K562 (cell line): ENCODE measurements at regions not wholly inside any gene's neighbourhood (a gene's known extent, or its start where the extent isn't known, plus 50 kb on each side); places are given as distances from the start of the nearest gene placed in this dataset.

Experiments used
- BHLHE40 ChIP-seq: IDR thresholded peaks from 2 replicates; pipeline ENCODE4 v1.6.1; 2011; ENCODE audit warnings: low read length, improper control_type of control experiment
- CHCHD3 ChIP-seq: fragments of 250-450 bp; sonication (Bioruptor Pico); IDR thresholded peaks from 2 replicates; pipeline ENCODE4 v2.1.2; 2022; ENCODE audit warnings: mild to moderate bottlenecking
- MBD2 ChIP-seq: sonication (generic); IDR thresholded peaks from 2 replicates; pipeline ENCODE4 v1.6.1; 2016; ENCODE audit warnings: low read depth, borderline replicate concordance
- POLR2A ChIP-seq: fragments of 450-650 bp; conservative IDR thresholded peaks from 2 replicates; pipeline ENCODE4 v1.6.1; 2016
- PRPF4 ChIP-seq: fragments of 200-400 bp; formaldehyde crosslinking; IDR thresholded peaks from one replicate; pipeline ENCODE4 v1.6.1; 2017; ENCODE audit warnings: low read length, low read depth, mild to moderate bottlenecking; ENCODE audit not compliant: insufficient read depth, poor library complexity, severe bottlenecking
- SRF ChIP-seq, 2 experiments: fragments of 250-450, 450-650 bp in 1 of 2; sonication (Bioruptor Pico) in 1 of 2; sonication (generic) in 1 of 2; formaldehyde crosslinking; IDR thresholded peaks; 2 replicates each; pipeline versions ENCODE4 v1.5.0 to v1.5.1; 2020 to 2022; ENCODE audit warnings: mild to moderate bottlenecking in 1 of 2, missing genetic modification reagents in 1 of 2
- SRSF7 ChIP-seq: fragments of 200-400 bp; formaldehyde crosslinking; optimal IDR thresholded peaks from 2 replicates; pipeline ENCODE3; 2017; ENCODE audit warnings: mild to moderate bottlenecking, low read depth, low read length
- XRCC3 ChIP-seq: fragments of 450-650 bp; IDR thresholded peaks from 2 replicates; pipeline ENCODE4 v1.6.1; 2017; ENCODE audit warnings: mild to moderate bottlenecking, moderate library complexity
- ZNF121 ChIP-seq: sonication (generic); formaldehyde crosslinking; conservative IDR thresholded peaks from 2 replicates; pipeline ENCODE4 v1.8.0; 2022; ENCODE audit warnings: missing genetic modification reagents
- ZNF263 ChIP-seq: sonication (generic); formaldehyde crosslinking; IDR thresholded peaks from 2 replicates; pipeline ENCODE4 v1.8.0; 2022; ENCODE audit warnings: mild to moderate bottlenecking, missing genetic modification reagents, borderline replicate concordance
- TF ChIP-seq, protein P1 (sequence below): fragments of 250-450 bp; sonication (Bioruptor Pico); IDR thresholded peaks from 2 replicates; pipeline ENCODE4 v1.6.1; 2021; ENCODE audit warnings: mild to moderate bottlenecking
- TF ChIP-seq, protein P2 (sequence below), 2 experiments: IDR thresholded peaks; 2 replicates each; pipeline ENCODE4 v1.6.1; 2012; ENCODE audit warnings: improper control_type of control experiment in 2 of 2, low read depth in 2 of 2, low read length in 2 of 2, borderline replicate concordance in 1 of 2
- TF ChIP-seq, protein P3 (sequence below): fragments of 200-800 bp; sonication (Bioruptor generic); IDR thresholded peaks from 2 replicates; pipeline ENCODE4 v1.6.1; 2016; ENCODE audit warnings: missing genetic modification characterization, missing compliant biosample characterization
- TF ChIP-seq, protein P4 (sequence below): fragments of 450-650 bp; IDR thresholded peaks from 2 replicates; pipeline ENCODE4 v1.6.1; 2016; ENCODE audit warnings: mild to moderate bottlenecking
- TF ChIP-seq, protein P5 (sequence below): fragments of 250-450 bp; sonication (Bioruptor Pico); IDR thresholded peaks from 2 replicates; pipeline ENCODE4 v1.5.0; 2021

DNA sequence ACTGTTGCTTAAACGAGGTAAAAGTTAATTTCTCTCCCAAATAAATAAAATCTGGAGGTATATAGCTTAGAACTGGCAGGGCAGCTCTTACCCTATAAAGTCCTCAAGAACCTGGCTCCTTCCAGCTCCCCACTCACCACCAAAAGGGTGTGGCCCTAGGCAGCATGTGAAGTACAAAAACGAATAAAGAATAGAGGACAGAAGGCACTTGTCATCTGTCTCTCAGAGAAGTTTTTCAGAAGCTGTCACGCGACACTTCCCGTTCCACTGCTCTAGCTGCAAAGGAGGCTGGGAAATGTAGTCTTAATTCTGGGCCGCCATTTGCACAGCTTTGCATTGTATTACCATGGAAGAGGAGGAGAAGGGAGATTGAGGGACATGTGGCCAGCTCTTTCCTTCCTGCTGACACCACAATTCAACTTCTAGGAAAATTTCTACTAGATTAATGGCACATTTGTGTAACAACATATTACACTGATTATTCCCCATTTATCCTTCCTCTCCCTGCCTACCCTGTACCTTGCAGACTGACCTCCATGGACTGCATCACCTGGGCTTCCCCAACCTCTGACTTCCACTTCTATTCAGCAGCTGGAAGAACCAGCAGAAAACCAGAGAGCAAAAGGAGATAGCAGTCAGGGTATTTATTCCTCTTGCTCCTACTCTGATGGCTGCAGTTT, 62.2 kb downstream of the CCDC71L start (continued):
- TF ChIP-seq, protein P1, sequence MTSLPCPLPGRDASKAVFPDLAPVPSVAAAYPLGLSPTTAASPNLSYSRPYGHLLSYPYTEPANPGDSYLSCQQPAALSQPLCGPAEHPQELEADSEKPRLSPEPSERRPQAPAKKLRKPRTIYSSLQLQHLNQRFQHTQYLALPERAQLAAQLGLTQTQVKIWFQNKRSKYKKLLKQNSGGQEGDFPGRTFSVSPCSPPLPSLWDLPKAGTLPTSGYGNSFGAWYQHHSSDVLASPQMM = no peak
- TF ChIP-seq POLR2A = no peak
- no peak for TF ChIP-seq PRPF4
- TF ChIP-seq ZNF263 (CRISPR knock-in tag) = no peak
- no peak for TF ChIP-seq XRCC3
- TF ChIP-seq, protein P2, sequence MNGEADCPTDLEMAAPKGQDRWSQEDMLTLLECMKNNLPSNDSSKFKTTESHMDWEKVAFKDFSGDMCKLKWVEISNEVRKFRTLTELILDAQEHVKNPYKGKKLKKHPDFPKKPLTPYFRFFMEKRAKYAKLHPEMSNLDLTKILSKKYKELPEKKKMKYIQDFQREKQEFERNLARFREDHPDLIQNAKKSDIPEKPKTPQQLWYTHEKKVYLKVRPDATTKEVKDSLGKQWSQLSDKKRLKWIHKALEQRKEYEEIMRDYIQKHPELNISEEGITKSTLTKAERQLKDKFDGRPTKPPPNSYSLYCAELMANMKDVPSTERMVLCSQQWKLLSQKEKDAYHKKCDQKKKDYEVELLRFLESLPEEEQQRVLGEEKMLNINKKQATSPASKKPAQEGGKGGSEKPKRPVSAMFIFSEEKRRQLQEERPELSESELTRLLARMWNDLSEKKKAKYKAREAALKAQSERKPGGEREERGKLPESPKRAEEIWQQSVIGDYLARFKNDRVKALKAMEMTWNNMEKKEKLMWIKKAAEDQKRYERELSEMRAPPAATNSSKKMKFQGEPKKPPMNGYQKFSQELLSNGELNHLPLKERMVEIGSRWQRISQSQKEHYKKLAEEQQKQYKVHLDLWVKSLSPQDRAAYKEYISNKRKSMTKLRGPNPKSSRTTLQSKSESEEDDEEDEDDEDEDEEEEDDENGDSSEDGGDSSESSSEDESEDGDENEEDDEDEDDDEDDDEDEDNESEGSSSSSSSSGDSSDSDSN (IDR thresholded peaks at IDR 0.05; ENCODE audit: borderline replicate concordance in 1 of 2, low read depth in 2 of 2, low read length in 2 of 2) = no peak
- peak; percentile 98 for TF ChIP-seq BHLHE40
- TF ChIP-seq, protein P3, sequence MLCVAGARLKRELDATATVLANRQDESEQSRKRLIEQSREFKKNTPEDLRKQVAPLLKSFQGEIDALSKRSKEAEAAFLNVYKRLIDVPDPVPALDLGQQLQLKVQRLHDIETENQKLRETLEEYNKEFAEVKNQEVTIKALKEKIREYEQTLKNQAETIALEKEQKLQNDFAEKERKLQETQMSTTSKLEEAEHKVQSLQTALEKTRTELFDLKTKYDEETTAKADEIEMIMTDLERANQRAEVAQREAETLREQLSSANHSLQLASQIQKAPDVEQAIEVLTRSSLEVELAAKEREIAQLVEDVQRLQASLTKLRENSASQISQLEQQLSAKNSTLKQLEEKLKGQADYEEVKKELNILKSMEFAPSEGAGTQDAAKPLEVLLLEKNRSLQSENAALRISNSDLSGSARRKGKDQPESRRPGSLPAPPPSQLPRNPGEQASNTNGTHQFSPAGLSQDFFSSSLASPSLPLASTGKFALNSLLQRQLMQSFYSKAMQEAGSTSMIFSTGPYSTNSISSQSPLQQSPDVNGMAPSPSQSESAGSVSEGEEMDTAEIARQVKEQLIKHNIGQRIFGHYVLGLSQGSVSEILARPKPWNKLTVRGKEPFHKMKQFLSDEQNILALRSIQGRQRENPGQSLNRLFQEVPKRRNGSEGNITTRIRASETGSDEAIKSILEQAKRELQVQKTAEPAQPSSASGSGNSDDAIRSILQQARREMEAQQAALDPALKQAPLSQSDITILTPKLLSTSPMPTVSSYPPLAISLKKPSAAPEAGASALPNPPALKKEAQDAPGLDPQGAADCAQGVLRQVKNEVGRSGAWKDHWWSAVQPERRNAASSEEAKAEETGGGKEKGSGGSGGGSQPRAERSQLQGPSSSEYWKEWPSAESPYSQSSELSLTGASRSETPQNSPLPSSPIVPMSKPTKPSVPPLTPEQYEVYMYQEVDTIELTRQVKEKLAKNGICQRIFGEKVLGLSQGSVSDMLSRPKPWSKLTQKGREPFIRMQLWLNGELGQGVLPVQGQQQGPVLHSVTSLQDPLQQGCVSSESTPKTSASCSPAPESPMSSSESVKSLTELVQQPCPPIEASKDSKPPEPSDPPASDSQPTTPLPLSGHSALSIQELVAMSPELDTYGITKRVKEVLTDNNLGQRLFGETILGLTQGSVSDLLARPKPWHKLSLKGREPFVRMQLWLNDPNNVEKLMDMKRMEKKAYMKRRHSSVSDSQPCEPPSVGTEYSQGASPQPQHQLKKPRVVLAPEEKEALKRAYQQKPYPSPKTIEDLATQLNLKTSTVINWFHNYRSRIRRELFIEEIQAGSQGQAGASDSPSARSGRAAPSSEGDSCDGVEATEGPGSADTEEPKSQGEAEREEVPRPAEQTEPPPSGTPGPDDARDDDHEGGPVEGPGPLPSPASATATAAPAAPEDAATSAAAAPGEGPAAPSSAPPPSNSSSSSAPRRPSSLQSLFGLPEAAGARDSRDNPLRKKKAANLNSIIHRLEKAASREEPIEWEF (CRISPR knock-in tag) = no peak
- TF ChIP-seq SRF (CRISPR knock-in tag; IDR thresholded peaks at IDR 0.05) = no peak
- no peak for TF ChIP-seq ZNF121 (CRISPR knock-in tag)
- TF ChIP-seq, protein P4, sequence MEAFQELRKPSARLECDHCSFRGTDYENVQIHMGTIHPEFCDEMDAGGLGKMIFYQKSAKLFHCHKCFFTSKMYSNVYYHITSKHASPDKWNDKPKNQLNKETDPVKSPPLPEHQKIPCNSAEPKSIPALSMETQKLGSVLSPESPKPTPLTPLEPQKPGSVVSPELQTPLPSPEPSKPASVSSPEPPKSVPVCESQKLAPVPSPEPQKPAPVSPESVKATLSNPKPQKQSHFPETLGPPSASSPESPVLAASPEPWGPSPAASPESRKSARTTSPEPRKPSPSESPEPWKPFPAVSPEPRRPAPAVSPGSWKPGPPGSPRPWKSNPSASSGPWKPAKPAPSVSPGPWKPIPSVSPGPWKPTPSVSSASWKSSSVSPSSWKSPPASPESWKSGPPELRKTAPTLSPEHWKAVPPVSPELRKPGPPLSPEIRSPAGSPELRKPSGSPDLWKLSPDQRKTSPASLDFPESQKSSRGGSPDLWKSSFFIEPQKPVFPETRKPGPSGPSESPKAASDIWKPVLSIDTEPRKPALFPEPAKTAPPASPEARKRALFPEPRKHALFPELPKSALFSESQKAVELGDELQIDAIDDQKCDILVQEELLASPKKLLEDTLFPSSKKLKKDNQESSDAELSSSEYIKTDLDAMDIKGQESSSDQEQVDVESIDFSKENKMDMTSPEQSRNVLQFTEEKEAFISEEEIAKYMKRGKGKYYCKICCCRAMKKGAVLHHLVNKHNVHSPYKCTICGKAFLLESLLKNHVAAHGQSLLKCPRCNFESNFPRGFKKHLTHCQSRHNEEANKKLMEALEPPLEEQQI = no peak
- TF ChIP-seq, protein P5, sequence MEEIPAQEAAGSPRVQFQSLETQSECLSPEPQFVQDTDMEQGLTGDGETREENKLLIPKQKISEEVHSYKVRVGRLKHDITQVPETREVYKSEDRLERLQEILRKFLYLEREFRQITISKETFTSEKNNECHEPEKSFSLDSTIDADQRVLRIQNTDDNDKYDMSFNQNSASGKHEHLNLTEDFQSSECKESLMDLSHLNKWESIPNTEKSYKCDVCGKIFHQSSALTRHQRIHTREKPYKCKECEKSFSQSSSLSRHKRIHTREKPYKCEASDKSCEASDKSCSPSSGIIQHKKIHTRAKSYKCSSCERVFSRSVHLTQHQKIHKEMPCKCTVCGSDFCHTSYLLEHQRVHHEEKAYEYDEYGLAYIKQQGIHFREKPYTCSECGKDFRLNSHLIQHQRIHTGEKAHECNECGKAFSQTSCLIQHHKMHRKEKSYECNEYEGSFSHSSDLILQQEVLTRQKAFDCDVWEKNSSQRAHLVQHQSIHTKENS (CRISPR knock-in tag) = no peak
- TF ChIP-seq SRSF7 = no peak
- TF ChIP-seq MBD2 = peak; percentile 43; the same call in 1 of the 2 replicates
- TF ChIP-seq CHCHD3 = no peak
